ENCODE measurements at regions not wholly inside any gene's neighbourhood (a gene's known extent, or its start where the extent isn't known, plus 50 kb on each side); places are given as distances from the start of the nearest gene placed in this dataset.

GRCh38 chr7:136302049-136302448 lies 324.9 kb upstream of the MTPN start:
- Histone ChIP-seq H3K4me3 (no peak overlapping the region), H3K36me3 (no peaks in the 10 kb centered on the region), H3K27ac (no peak overlapping the region), H3K4me1 (no peaks in the 10 kb centered on the region), H3K9me3 (no peaks in the 10 kb centered on the region), H3K27me3 (ENCODE audit: low read depth) (no peaks in the 10 kb centered on the region)
- ATAC-seq (no peak), DNase-seq (no peak)
- intact Hi-C loops (cut with DNase I), result no loop called here
- TF ChIP-seq CTCF (IDR thresholded peaks at IDR 0.05), result no peak

GRCh38 chr7:136294977-136295376 lies 317.8 kb upstream of the MTPN start:
- DNase-seq (no peak), ATAC-seq (no peak)
- no peaks in the 10 kb centered on the region for H3K36me3 ChIP-seq
- H3K27me3 ChIP-seq (ENCODE audit: low read depth), result no peaks in the 10 kb centered on the region
- TF ChIP-seq CTCF (IDR thresholded peaks at IDR 0.05), result no peak
- no peak overlapping the region for H3K4me3 ChIP-seq
- H3K27ac ChIP-seq, result no peak overlapping the region
- intact Hi-C loops (cut with DNase I), result no loop called here
- H3K4me1 ChIP-seq, result no peaks in the 10 kb centered on the region
- no peaks in the 10 kb centered on the region for H3K9me3 ChIP-seq

- no peak for DNase-seq
These were observed 316.8 kb upstream of the MTPN start for GRCh38 chr7:136293841-136294391.

GRCh38 chr7:136293272-136293671 lies 316.1 kb upstream of the MTPN start:
- Histone ChIP-seq H3K36me3 (no peaks in the 10 kb centered on the region), H3K9me3 (no peaks in the 10 kb centered on the region), H3K27me3 (ENCODE audit: low read depth) (no peaks in the 10 kb centered on the region), H3K4me1 (no peaks in the 10 kb centered on the region), H3K27ac (no peak overlapping the region), H3K4me3 (no peak overlapping the region)
- no peak for TF ChIP-seq CTCF (IDR thresholded peaks at IDR 0.05)
- DNase-seq (no peak), ATAC-seq (no peak)
- intact Hi-C loops (cut with DNase I), result no loop called here

More at GRCh38 chr7:136293841-136294391, 316.8 kb upstream of the MTPN start:
- H3K9me3 ChIP-seq, result no peaks in the 10 kb centered on the region
- ATAC-seq, result no peak
- intact Hi-C loops (cut with DNase I), result no loop called here
- H3K27me3 ChIP-seq (ENCODE audit: low read depth), result no peaks in the 10 kb centered on the region
- no peaks in the 10 kb centered on the region for H3K36me3 ChIP-seq
- no peak overlapping the region for H3K27ac ChIP-seq
- H3K4me1 ChIP-seq, result no peaks in the 10 kb centered on the region
- H3K4me3 ChIP-seq, result no peak overlapping the region
- TF ChIP-seq CTCF (IDR thresholded peaks at IDR 0.05), result no peak

- no peaks in the 10 kb centered on the region for H3K4me1 ChIP-seq
- no peak overlapping the region for H3K27ac ChIP-seq
- no peaks in the 10 kb centered on the region for H3K9me3 ChIP-seq
- no peak overlapping the region for H3K4me3 ChIP-seq
- intact Hi-C loops (cut with DNase I), result no loop called here
- ATAC-seq (no peak), DNase-seq (no peak)
- no peaks in the 10 kb centered on the region for H3K27me3 ChIP-seq (ENCODE audit: low read depth)
- no peak for TF ChIP-seq CTCF (IDR thresholded peaks at IDR 0.05)
- no peaks in the 10 kb centered on the region for H3K36me3 ChIP-seq
These were observed 315.2 kb upstream of the MTPN start for GRCh38 chr7:136292365-136292764.

GRCh38 chr7:136290351-136290750 lies 313.2 kb upstream of the MTPN start:
- intact Hi-C loops (cut with DNase I), result no loop called here
- Histone ChIP-seq H3K27ac (no peak overlapping the region), H3K4me1 (no peaks in the 10 kb centered on the region), H3K36me3 (no peaks in the 10 kb centered on the region), H3K27me3 (ENCODE audit: low read depth) (no peaks in the 10 kb centered on the region), H3K4me3 (no peak overlapping the region), H3K9me3 (no peaks in the 10 kb centered on the region)
- no peak for ATAC-seq
- no peak for TF ChIP-seq CTCF (IDR thresholded peaks at IDR 0.05)
- DNase-seq, result no peak
